ENCODE measurements at regions not wholly inside any gene's neighbourhood (a gene's known extent, or its start where the extent isn't known, plus 50 kb on each side); places are given as distances from the start of the nearest gene placed in this dataset.

GRCh38 chr6:158879180-158879579, 60.0 kb upstream of the EZR start:
- 88 to 94% methylated on average over 5 of the region's 5 CpGs for WGBS, 2 donors
- no peak overlapping the region for H3K4me3 ChIP-seq

GRCh38 chr6:158877716-158878115, 58.5 kb upstream of the EZR start:
- ATAC-seq = no peak
- no peak for DNase-seq
- Histone ChIP-seq H3K27me3 (no peaks in the 10 kb centered on the region), H3K9me3 (peaks cover 0 to 17% (median 0%) of the 10 kb centered on the region in 11 donors), H3K27ac (no peak overlapping the region), H3K4me1 (no peaks in the 10 kb centered on the region), H3K4me3 (no peak overlapping the region), H3K36me3 (no peaks in the 10 kb centered on the region)
- TF ChIP-seq CTCF (IDR thresholded peaks at IDR 0.05) = no peak
- intact Hi-C loops (cut with DNase I) = no loop called here
- 93 to 96% methylated on average over 1 of the region's 1 CpG for WGBS, 2 donors

More at GRCh38 chr6:158879180-158879579, 60.0 kb upstream of the EZR start:
- intact Hi-C loops (cut with DNase I) = no loop called here
- no peak for ATAC-seq
- no peaks in the 10 kb centered on the region for H3K27me3 ChIP-seq
- no peaks in the 10 kb centered on the region for H3K36me3 ChIP-seq
- H3K4me1 ChIP-seq = no peaks in the 10 kb centered on the region
- H3K27ac ChIP-seq = no peak overlapping the region
- H3K9me3 ChIP-seq = peaks cover 0 to 17% (median 0%) of the 10 kb centered on the region in 11 donors
- no peak for DNase-seq
- TF ChIP-seq CTCF (IDR thresholded peaks at IDR 0.05) = no peak

GRCh38 chr6:158876886-158877285, 57.7 kb upstream of the EZR start:
- H3K4me3 ChIP-seq = no peak overlapping the region
- peaks cover 0 to 17% (median 0%) of the 10 kb centered on the region in 11 donors for H3K9me3 ChIP-seq
- H3K27me3 ChIP-seq = no peaks in the 10 kb centered on the region
- ATAC-seq = no peak
- intact Hi-C loops (cut with DNase I) = no loop called here
- WGBS, 2 donors = 90 to 96% methylated on average over 1 of the region's 1 CpG
- no peak for TF ChIP-seq CTCF (IDR thresholded peaks at IDR 0.05)
- DNase-seq = no peak
- no peak overlapping the region for H3K27ac ChIP-seq
- no peaks in the 10 kb centered on the region for H3K4me1 ChIP-seq
- no peaks in the 10 kb centered on the region for H3K36me3 ChIP-seq

- Histone ChIP-seq H3K9me3 (peaks cover 0 to 4% (median 0%) of the 10 kb centered on the region in 11 donors), H3K4me3 (peak overlapping the region in 1 of 10 donors; percentile 61), H3K27ac (peak overlapping the region in 1 of 10 donors; percentile 92), H3K36me3 (no peaks in the 10 kb centered on the region), H3K4me1 (peaks cover 0 to 14% (median 3%) of the 10 kb centered on the region in 9 donors), H3K27me3 (no peaks in the 10 kb centered on the region)
- 91 to 97% methylated on average over 4 of the region's 4 CpGs for WGBS, 2 donors
- ATAC-seq = no peak
- intact Hi-C loops (cut with DNase I) = no loop called here
- no peak for TF ChIP-seq CTCF (IDR thresholded peaks at IDR 0.05)
- DNase-seq = no peak
Observed at GRCh38 chr6:158870649-158870957, 51.4 kb upstream of the EZR start.

Measured in heart right ventricle (tissue), 16 donors.